NCI-H526 (cell line): ENCODE measurements at regions not wholly inside any gene's neighbourhood (a gene's known extent, or its start where the extent isn't known, plus 50 kb on each side); places are given as distances from the start of the nearest gene placed in this dataset.
A peak's percentile ranks its signal among the peaks of the same experiment; 100 is the strongest.

ENCODE experiments used
- DNase-seq, 2 experiments: peaks; one replicate each; lab custom pipeline; 2025; lab: John Stamatoyannopoulos, UW

GRCh38 chr2:147062073-147062472 is 782.8 kb upstream of the ACVR2A start:
- DNase-seq = no peak

- no peak for DNase-seq
Measured at GRCh38 chr2:147061269-147061668, 783.6 kb upstream of the ACVR2A start.

GRCh38 chr2:147057892-147058490 is 786.8 kb upstream of the ACVR2A start:
- DNase-seq = no peak

- no peak for DNase-seq
Measured at GRCh38 chr2:147051814-147052213, 793.0 kb upstream of the ACVR2A start.

GRCh38 chr2:147051248-147051647 is 793.6 kb upstream of the ACVR2A start:
- DNase-seq = no peak

GRCh38 chr2:147049957-147050356 is 794.9 kb upstream of the ACVR2A start:
- no peak for DNase-seq

GRCh38 chr2:147046473-147046872 is 798.4 kb upstream of the ACVR2A start:
- DNase-seq = no peak

GRCh38 chr2:147045113-147045512 is 799.7 kb upstream of the ACVR2A start:
- peak in 1 of 2 experiments; percentile 71 for DNase-seq

- DNase-seq = no peak
Measured at GRCh38 chr2:147041121-147041494, 803.7 kb upstream of the ACVR2A start.

GRCh38 chr2:147040298-147041120 is 804.3 kb upstream of the ACVR2A start:
- DNase-seq = no peak

- DNase-seq = no peak
Measured at GRCh38 chr2:147037048-147037447, 807.8 kb upstream of the ACVR2A start.

- no peak for DNase-seq
Measured at GRCh38 chr2:147033044-147033443, 811.8 kb upstream of the ACVR2A start.

GRCh38 chr2:147031897-147032296 is 812.9 kb upstream of the ACVR2A start:
- DNase-seq = no peak

- no peak for DNase-seq
Measured at GRCh38 chr2:147030966-147031720, 813.7 kb upstream of the ACVR2A start.

- DNase-seq = no peak
Measured at GRCh38 chr2:147027436-147027835, 817.4 kb upstream of the ACVR2A start.

- DNase-seq = no peak
Measured at GRCh38 chr2:147026664-147027295, 818.0 kb upstream of the ACVR2A start.

GRCh38 chr2:147025646-147026585 is 818.9 kb upstream of the ACVR2A start:
- DNase-seq = no peak

- no peak for DNase-seq
Measured at GRCh38 chr2:147019311-147019710, 825.5 kb upstream of the ACVR2A start.

GRCh38 chr2:147017951-147018645 is 826.7 kb upstream of the ACVR2A start:
- no peak for DNase-seq

- no peak for DNase-seq
Measured at GRCh38 chr2:147016181-147016580, 828.6 kb upstream of the ACVR2A start.

- no peak for DNase-seq
Measured at GRCh38 chr2:147015591-147015990, 829.2 kb upstream of the ACVR2A start.
